H9 (cell line): ENCODE measurements at regions not wholly inside any gene's neighbourhood (a gene's known extent, or its start where the extent isn't known, plus 50 kb on each side); places are given as distances from the start of the nearest gene placed in this dataset.

Experiments used
- DNase-seq: peaks from one replicate; pipeline ENCODE4 v3.0.0-alpha.2; 2017
- H2AFZ ChIP-seq: one replicate; pipeline ENCODE4 v1.6.1; 2013; ENCODE audit warnings: mild to moderate bottlenecking, low read length, control low read depth, moderate library complexity
- H2AK5ac ChIP-seq: 2 replicates; pipeline ENCODE4 v1.6.1; 2013; ENCODE audit warnings: low read length, control low read depth, mixed read lengths; ENCODE audit not compliant: insufficient read length
- H2BK120ac ChIP-seq: one replicate; pipeline ENCODE4 v1.6.1; 2013; ENCODE audit warnings: low read depth, mild to moderate bottlenecking, low read length, control low read depth, inconsistent platforms; ENCODE audit not compliant: poor library complexity, severe bottlenecking
- H2BK12ac ChIP-seq: 2 replicates; pipeline ENCODE4 v1.6.1; 2013; ENCODE audit warnings: low read length, control low read depth, mixed read lengths, low read depth; ENCODE audit not compliant: insufficient read length
- H2BK15ac ChIP-seq: 2 replicates; pipeline ENCODE4 v1.6.1; 2013; ENCODE audit warnings: low read depth, low read length, control low read depth
- H2BK20ac ChIP-seq: one replicate; pipeline ENCODE4 v1.6.1; 2013; ENCODE audit warnings: low read depth, mild to moderate bottlenecking, low read length, control low read depth, inconsistent platforms; ENCODE audit not compliant: poor library complexity, severe bottlenecking
- H2BK5ac ChIP-seq: 2 replicates; pipeline ENCODE4 v1.6.1; 2013; ENCODE audit warnings: low read length, control low read depth, mixed read lengths; ENCODE audit not compliant: insufficient read length
- H3K14ac ChIP-seq: 2 replicates; pipeline ENCODE4 v1.6.1; 2013; ENCODE audit warnings: low read length, control low read depth; ENCODE audit not compliant: insufficient read depth
- H3K18ac ChIP-seq: 2 replicates; pipeline ENCODE4 v1.6.1; 2013; ENCODE audit warnings: low read depth, mild to moderate bottlenecking, mixed read lengths, low read length, control low read depth; ENCODE audit not compliant: insufficient read length
- H3K23ac ChIP-seq: 2 replicates; pipeline ENCODE4 v1.6.1; 2013; ENCODE audit warnings: low read length, control low read depth, mixed read lengths, low read depth; ENCODE audit not compliant: insufficient read length
- H3K23me2 ChIP-seq: 2 replicates; pipeline ENCODE4 v1.6.1; 2013; ENCODE audit warnings: low read depth, mild to moderate bottlenecking, mixed read lengths, low read length, control low read depth; ENCODE audit not compliant: insufficient read length, poor library complexity, severe bottlenecking
- H3K27ac ChIP-seq: 2 replicates; pipeline ENCODE4 v1.5.1; 2013; ENCODE audit warnings: low read length, control low read depth, mixed read lengths, low read depth; ENCODE audit not compliant: insufficient read length
- H3K27me3 ChIP-seq: 2 replicates; pipeline ENCODE4 v1.6.1; 2013; ENCODE audit warnings: low read length, control low read depth, inconsistent platforms; ENCODE audit not compliant: insufficient read depth
- H3K4ac ChIP-seq: 2 replicates; pipeline ENCODE4 v1.6.1; 2013; ENCODE audit warnings: low read depth, mild to moderate bottlenecking, control low read depth, inconsistent platforms, low read length, moderate library complexity
- H3K4me1 ChIP-seq: 2 replicates; pipeline ENCODE4 v1.6.1; 2013; ENCODE audit warnings: low read length, control low read depth, inconsistent platforms; ENCODE audit not compliant: insufficient read depth
- H3K4me2 ChIP-seq: 2 replicates; pipeline ENCODE4 v1.6.1; 2013; ENCODE audit warnings: low read length, control low read depth, mixed read lengths; ENCODE audit not compliant: insufficient read length, insufficient read depth
- H3K56ac ChIP-seq: 2 replicates; pipeline ENCODE4 v1.6.1; 2013; ENCODE audit warnings: low read depth, mild to moderate bottlenecking, mixed read lengths, low read length, control low read depth; ENCODE audit not compliant: insufficient read length
- H3K79me1 ChIP-seq: 2 replicates; pipeline ENCODE4 v1.6.1; 2013; ENCODE audit warnings: low read depth, mild to moderate bottlenecking, moderate library complexity, low read length, control low read depth, inconsistent platforms; ENCODE audit not compliant: insufficient read depth, poor library complexity, severe bottlenecking
- H3K79me2 ChIP-seq: 2 replicates; pipeline ENCODE4 v1.6.1; 2013; ENCODE audit warnings: low read length, control low read depth, inconsistent platforms; ENCODE audit not compliant: insufficient read depth
- H3K9ac ChIP-seq: 2 replicates; pipeline ENCODE4 v1.6.1; 2013; ENCODE audit warnings: low read length, control low read depth, mixed read lengths; ENCODE audit not compliant: insufficient read length; ENCODE audit errors: extremely low read depth
- H3K9me3 ChIP-seq: one replicate; pipeline ENCODE4 v1.6.1; 2013; ENCODE audit warnings: low read depth, low read length, inconsistent platforms; ENCODE audit not compliant: control insufficient read depth
- H3T11ph ChIP-seq: one replicate; pipeline ENCODE4 v1.6.1; 2013; ENCODE audit warnings: mild to moderate bottlenecking, low read length, control low read depth, inconsistent platforms
- H4K20me1 ChIP-seq: one replicate; pipeline ENCODE4 v1.6.1; 2013; ENCODE audit not compliant: control insufficient read depth, insufficient read length, insufficient read depth
- H4K5ac ChIP-seq: 2 replicates; pipeline ENCODE4 v1.6.1; 2013; ENCODE audit warnings: low read depth, mild to moderate bottlenecking, mixed read lengths, low read length, control low read depth; ENCODE audit not compliant: insufficient read length
- H4K8ac ChIP-seq: replicated peaks from 2 replicates; pipeline ENCODE4 v1.6.1; 2013; ENCODE audit warnings: low read length, control low read depth, mixed read lengths, low read depth; ENCODE audit not compliant: insufficient read length
- H4K91ac ChIP-seq: 2 replicates; pipeline ENCODE4 v1.6.1; 2013; ENCODE audit warnings: low read depth, mild to moderate bottlenecking, moderate library complexity, mixed read lengths, low read length, control low read depth; ENCODE audit not compliant: insufficient read length
- H3K27ac Mint-ChIP-seq, 3 experiments: 2 replicates in 2 of 3; 3 replicates in 1 of 3; pipeline ENCODE4 v1.8.0; 2020 to 2021; ENCODE audit warnings: mixed read lengths in 3 of 3, mild to moderate bottlenecking in 1 of 3, moderate library complexity in 1 of 3
- H3K27me3 Mint-ChIP-seq: 2 replicates; pipeline ENCODE4 v1.8.0; 2021; ENCODE audit warnings: low read depth, mild to moderate bottlenecking, moderate library complexity, mixed read lengths
- H3K36me3 Mint-ChIP-seq, 3 experiments: 2 replicates in 2 of 3; 3 replicates in 1 of 3; pipeline ENCODE4 v1.8.0; 2020 to 2021; ENCODE audit warnings: low read depth in 3 of 3, mixed read lengths in 3 of 3; ENCODE audit not compliant: insufficient read depth in 1 of 3
- H3K4me1 Mint-ChIP-seq, 2 experiments: 2 replicates each; pipeline ENCODE4 v1.8.0; 2020; ENCODE audit warnings: mixed read lengths in 2 of 2
- H3K4me3 Mint-ChIP-seq, 2 experiments: 2 replicates in 1 of 2; 3 replicates in 1 of 2; pipeline ENCODE4 v1.8.0; 2020 to 2021; ENCODE audit warnings: mild to moderate bottlenecking in 2 of 2, mixed read lengths in 2 of 2, moderate library complexity in 1 of 2
- H3K9me3 Mint-ChIP-seq, 2 experiments: 2 replicates in 1 of 2; 3 replicates in 1 of 2; pipeline ENCODE4 v1.8.0; 2020; ENCODE audit warnings: mild to moderate bottlenecking in 2 of 2, mixed read lengths in 2 of 2, moderate library complexity in 1 of 2
- CTCF ChIP-seq: fragments of 200-600 bp; sonication (generic); conservative IDR thresholded peaks from 3 replicates; pipeline ENCODE4 v1.8.0; 2021; ENCODE audit warnings: antibody characterized with exemption, mild to moderate bottlenecking
- WGBS: extraction: QIAGEN DNeasy Blood & Tissue Kit; methylation state at CpG from one replicate; pipeline ENCODE4 v1.1.7; 2013; ENCODE audit warnings: missing lambda C conversion rate, low lambda C conversion rate, mixed read lengths; ENCODE audit not compliant: insufficient read length; ENCODE audit errors: extremely low coverage; 5-methylcytosine and 5-hydroxymethylcytosine counted together

GRCh38 chr5:82817897-82818676 is 259.1 kb downstream of the TMEM167A start:
- H3K23ac ChIP-seq, result no peak overlapping the region
- Mint-ChIP-seq H3K27me3 (no peaks in the 10 kb centered on the region), H3K9me3 (no peaks in the 10 kb centered on the region), H3K36me3 (0 out of 7 replicates have a peak, but pooled peaks cover 0 to 6% (median 2%) of the 10 kb centered on the region in 3 experiments), H3K27ac (no peak overlapping the region; a peak in 1 of 7 replicates), H3K4me3 (no peak overlapping the region), H3K4me1 (peaks cover 32 to 37% of the 10 kb centered on the region in 2 experiments)
- DNase-seq, result no peak
- H3K79me2 ChIP-seq, result no peaks in the 10 kb centered on the region
- no peaks in the 10 kb centered on the region for H3K27me3 ChIP-seq
- H3T11ph ChIP-seq, result no peak overlapping the region
- H2BK120ac ChIP-seq, result no peak overlapping the region
- no peak overlapping the region for H2BK12ac ChIP-seq
- H3K18ac ChIP-seq, result no peak overlapping the region
- H4K5ac ChIP-seq, result no peak overlapping the region
- H2AFZ ChIP-seq, result no peak overlapping the region
- H2AK5ac ChIP-seq, result no peak overlapping the region
- H3K56ac ChIP-seq, result no peak overlapping the region
- H4K20me1 ChIP-seq, result no peaks in the 10 kb centered on the region
- no peak overlapping the region for H3K4ac ChIP-seq
- H3K79me1 ChIP-seq, result no peaks in the 10 kb centered on the region
- no peak overlapping the region for H4K91ac ChIP-seq
- no peak overlapping the region for H3K27ac ChIP-seq
- H3K9me3 ChIP-seq, result no peaks in the 10 kb centered on the region
- H3K9ac ChIP-seq, result no peak overlapping the region
- H2BK15ac ChIP-seq, result no peak overlapping the region
- WGBS, result no CpG with 5 or more reads among the region's 7 CpGs
- H2BK20ac ChIP-seq, result no peak overlapping the region
- H2BK5ac ChIP-seq, result no peak overlapping the region
- no peaks in the 10 kb centered on the region for H3K23me2 ChIP-seq
- H3K4me2 ChIP-seq, result no peak overlapping the region
- TF ChIP-seq CTCF, result no peak
- H3K14ac ChIP-seq, result no peak overlapping the region
- H3K4me1 ChIP-seq, result peaks cover 5% of the 10 kb centered on the region; the same call in 1 of the 2 replicates
- no peak overlapping the region for H4K8ac ChIP-seq
